Uterus (tissue), 3 donors: ENCODE measurements at regions not wholly inside any gene's neighbourhood (a gene's known extent, or its start where the extent isn't known, plus 50 kb on each side); places are given as distances from the start of the nearest gene placed in this dataset.

Experiments
- DNase-seq, 2 donors: peaks; one replicate each; pipeline ENCODE4 v3.0.0-alpha.2; 2019 to 2020
- H3K27ac ChIP-seq, 2 donors: fragments of 200-600 bp; sonication (generic); 1 replicate in 1 of 2; 2 replicates in 1 of 2; pipeline ENCODE4 v1.5.1; 2016 to 2018
- H3K27me3 ChIP-seq, 2 donors: fragments of 200-600 bp; sonication (generic); one replicate each; pipeline ENCODE4 v1.5.1; 2018 to 2019; ENCODE audit warnings: control low read depth in 1 of 2
- H3K36me3 ChIP-seq, 2 donors: fragments of 200-600 bp; sonication (generic); one replicate each; pipeline ENCODE4 v1.5.1; 2019; ENCODE audit warnings: control low read depth in 1 of 2
- H3K4me1 ChIP-seq, 2 donors: fragments of 200-600 bp; sonication (generic); one replicate each; pipeline ENCODE4 v1.5.1; 2018 to 2019; ENCODE audit warnings: control low read depth in 1 of 2
- H3K4me3 ChIP-seq, 2 donors: fragments of 200-600 bp; sonication (generic); 1 replicate in 1 of 2; 2 replicates in 1 of 2; pipeline ENCODE4 v1.5.1; 2018 to 2019; ENCODE audit warnings: mild to moderate bottlenecking in 1 of 2
- H3K9me3 ChIP-seq, 2 donors: fragments of 200-600 bp; sonication (generic); one replicate each; pipeline ENCODE4 v1.5.1; 2019; ENCODE audit warnings: control low read depth in 1 of 2
- POLR2A ChIP-seq, 2 donors: fragments of 450-650 bp; IDR thresholded peaks; one replicate each; pipeline ENCODE4 v1.6.1; 2016; ENCODE audit warnings: antibody characterized with exemption in 2 of 2, mild to moderate bottlenecking in 1 of 2, moderate library complexity in 1 of 2
- intact Hi-C: fragments of 100-400 bp; cut with DNase I; formaldehyde crosslinking; loops from one replicate; pipeline ENCODE4 v1.15.1; 2023; ENCODE audit warnings: low total_unique reads
- TF ChIP-seq, protein P1 (sequence below), 4 experiments: fragments of 200-600 bp in 2 of 4; fragments of 450-650 bp in 2 of 4; sonication (generic) in 2 of 4; IDR thresholded peaks; one replicate each; pipeline ENCODE4 v1.5.1; 2016 to 2019; ENCODE audit warnings: antibody characterized with exemption in 4 of 4, mild to moderate bottlenecking in 2 of 4, moderate library complexity in 1 of 4
- donor health status: DM: yes; HTN: yes; CAD: no.

DNA sequence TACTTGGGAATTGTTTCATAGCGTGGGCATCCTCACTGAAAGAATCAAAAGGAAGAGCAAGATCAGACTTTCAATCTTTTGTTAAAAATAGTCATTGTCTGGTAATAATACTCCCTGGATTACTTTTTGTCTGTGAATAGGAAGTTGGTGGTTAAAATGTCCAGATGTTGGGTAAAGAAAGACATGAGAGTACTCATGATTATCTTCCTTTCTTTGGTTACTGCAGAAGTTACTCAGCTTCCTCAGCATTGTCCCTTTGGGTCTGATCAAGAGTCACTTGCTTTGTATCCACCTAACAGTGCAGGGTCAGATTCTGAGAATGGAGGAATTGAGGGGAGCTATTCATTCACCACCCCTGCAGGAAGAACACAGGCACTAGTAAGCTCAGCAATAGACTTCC lies 54.6 kb downstream of the RIN2 start:
- TF ChIP-seq, protein P1, sequence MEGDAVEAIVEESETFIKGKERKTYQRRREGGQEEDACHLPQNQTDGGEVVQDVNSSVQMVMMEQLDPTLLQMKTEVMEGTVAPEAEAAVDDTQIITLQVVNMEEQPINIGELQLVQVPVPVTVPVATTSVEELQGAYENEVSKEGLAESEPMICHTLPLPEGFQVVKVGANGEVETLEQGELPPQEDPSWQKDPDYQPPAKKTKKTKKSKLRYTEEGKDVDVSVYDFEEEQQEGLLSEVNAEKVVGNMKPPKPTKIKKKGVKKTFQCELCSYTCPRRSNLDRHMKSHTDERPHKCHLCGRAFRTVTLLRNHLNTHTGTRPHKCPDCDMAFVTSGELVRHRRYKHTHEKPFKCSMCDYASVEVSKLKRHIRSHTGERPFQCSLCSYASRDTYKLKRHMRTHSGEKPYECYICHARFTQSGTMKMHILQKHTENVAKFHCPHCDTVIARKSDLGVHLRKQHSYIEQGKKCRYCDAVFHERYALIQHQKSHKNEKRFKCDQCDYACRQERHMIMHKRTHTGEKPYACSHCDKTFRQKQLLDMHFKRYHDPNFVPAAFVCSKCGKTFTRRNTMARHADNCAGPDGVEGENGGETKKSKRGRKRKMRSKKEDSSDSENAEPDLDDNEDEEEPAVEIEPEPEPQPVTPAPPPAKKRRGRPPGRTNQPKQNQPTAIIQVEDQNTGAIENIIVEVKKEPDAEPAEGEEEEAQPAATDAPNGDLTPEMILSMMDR (IDR thresholded peaks at IDR 0.05), result no peak
- TF ChIP-seq POLR2A (IDR thresholded peaks at IDR 0.05), result no peak
- peak overlapping the region in 1 of 2 donors; percentile 80 for H3K27ac ChIP-seq

DNA sequence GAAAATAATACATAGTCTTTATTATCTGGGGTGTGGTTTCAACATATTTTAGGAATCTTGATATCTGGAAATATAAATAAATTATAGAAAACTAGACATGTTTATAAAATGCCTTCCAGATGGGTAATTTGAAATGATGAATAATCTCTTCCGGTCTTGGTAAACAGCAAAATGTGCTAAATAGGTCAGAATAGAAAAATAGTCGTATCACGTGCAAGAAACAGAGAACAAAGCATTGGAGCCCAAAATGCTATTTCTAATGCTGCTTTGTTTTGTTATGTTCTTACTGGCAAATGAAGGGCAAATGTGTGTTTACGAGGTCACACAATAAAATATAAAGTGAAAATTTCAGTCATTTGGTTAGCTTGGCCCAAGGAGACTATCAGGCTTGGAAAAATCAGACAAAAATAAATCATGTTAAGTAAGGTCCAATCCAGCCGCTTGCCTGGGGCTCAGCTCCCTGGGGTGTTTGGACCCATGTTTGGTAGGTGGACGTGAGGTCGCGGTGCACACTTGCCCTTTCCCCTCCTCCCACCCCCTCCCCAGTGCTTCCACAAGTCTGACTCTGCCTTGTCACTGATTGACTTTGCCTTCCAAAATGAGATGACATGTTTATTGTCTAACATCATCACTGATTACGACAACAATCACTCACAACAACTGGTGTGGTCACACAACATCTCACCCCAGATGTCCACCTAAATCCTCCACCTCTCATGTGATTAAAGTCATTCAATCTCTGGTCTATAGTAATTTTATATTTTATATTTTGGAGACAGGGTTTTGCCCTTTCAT lies 56.0 kb downstream of the RIN2 start:
- TF ChIP-seq POLR2A (IDR thresholded peaks at IDR 0.05), result no peak
- TF ChIP-seq, protein P1 (IDR thresholded peaks at IDR 0.05), result no peak
- DNase-seq, result no peak

More for the DNA sequence above, 54.6 kb downstream of the RIN2 start:
- Histone ChIP-seq H3K4me3 (no peak overlapping the region), H3K36me3 (no peaks in the 10 kb centered on the region), H3K27me3 (no peaks in the 10 kb centered on the region), H3K9me3 (no peaks in the 10 kb centered on the region), H3K4me1 (peaks cover 6 to 18% of the 10 kb centered on the region in 2 donors)
- DNase-seq, result no peak
- intact Hi-C loops, result loop anchor here (10.0 kb wide), 1 partner anchor 182 kb away; no protein-coding TSS in a partner anchor

GRCh38 chr20:19815553-19815991 lies 57.5 kb downstream of the RIN2 start:
- H3K9me3 ChIP-seq, result no peaks in the 10 kb centered on the region
- no peak overlapping the region for H3K4me3 ChIP-seq
- TF ChIP-seq, protein P1 (IDR thresholded peaks at IDR 0.05), result peak in 1 of 4 experiments; percentile 21
- no peak for TF ChIP-seq POLR2A (IDR thresholded peaks at IDR 0.05)
- DNase-seq, result peak in 1 of 2 donors; percentile 52
- peaks cover 6 to 18% of the 10 kb centered on the region in 2 donors for H3K4me1 ChIP-seq
- H3K27me3 ChIP-seq, result no peaks in the 10 kb centered on the region
- intact Hi-C loops, result loop anchor here (10.0 kb wide), 1 partner anchor 179 kb away; no protein-coding TSS in a partner anchor
- H3K27ac ChIP-seq, result peak overlapping the region; percentile 44 to 80
- H3K36me3 ChIP-seq, result no peaks in the 10 kb centered on the region

More for the DNA sequence above, 56.0 kb downstream of the RIN2 start:
- Histone ChIP-seq H3K27ac (peak overlapping the region; percentile 44 to 80), H3K9me3 (no peaks in the 10 kb centered on the region), H3K27me3 (no peaks in the 10 kb centered on the region), H3K36me3 (no peaks in the 10 kb centered on the region), H3K4me3 (no peak overlapping the region), H3K4me1 (peaks cover 6 to 18% of the 10 kb centered on the region in 2 donors)
- intact Hi-C loops, result loop anchor here (10.0 kb wide), 1 partner anchor 181 kb away; no protein-coding TSS in a partner anchor

GRCh38 chr20:19816386-19816785 lies 58.3 kb downstream of the RIN2 start:
- Histone ChIP-seq H3K4me3 (no peak overlapping the region), H3K27me3 (no peaks in the 10 kb centered on the region), H3K4me1 (peaks cover 6 to 18% of the 10 kb centered on the region in 2 donors), H3K9me3 (no peaks in the 10 kb centered on the region), H3K36me3 (no peaks in the 10 kb centered on the region), H3K27ac (peak overlapping the region in 1 of 2 donors; percentile 80)
- intact Hi-C loops, result loop anchor here (10.0 kb wide), 1 partner anchor 178 kb away; no protein-coding TSS in a partner anchor
- TF ChIP-seq, protein P1 (IDR thresholded peaks at IDR 0.05), result no peak
- no peak for TF ChIP-seq POLR2A (IDR thresholded peaks at IDR 0.05)
- no peak for DNase-seq

DNA sequence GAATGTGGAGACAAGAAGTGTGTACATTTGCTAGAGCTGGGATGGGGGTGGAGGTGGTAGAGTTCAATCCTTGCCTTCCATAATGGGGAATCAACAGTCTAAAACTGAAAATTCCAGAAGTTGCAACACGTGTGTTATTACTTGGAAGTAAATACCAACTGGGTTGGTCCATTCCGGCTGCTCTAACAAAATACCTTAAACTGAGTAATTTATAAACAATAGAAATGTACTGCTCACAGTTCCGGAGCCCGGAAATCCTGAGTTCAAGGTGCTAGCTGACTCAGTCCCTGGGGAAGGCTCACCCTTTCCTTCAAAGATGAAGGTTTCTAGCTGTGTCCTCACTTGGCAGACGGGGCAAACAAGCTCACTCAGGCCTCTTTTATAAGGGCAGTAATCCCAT lies 59.0 kb downstream of the RIN2 start:
- H3K36me3 ChIP-seq, result no peaks in the 10 kb centered on the region
- no peaks in the 10 kb centered on the region for H3K27me3 ChIP-seq
- H3K27ac ChIP-seq, result no peak overlapping the region
- H3K9me3 ChIP-seq, result no peaks in the 10 kb centered on the region
- no peak overlapping the region for H3K4me3 ChIP-seq
- TF ChIP-seq, protein P1 (IDR thresholded peaks at IDR 0.05), result no peak
- TF ChIP-seq POLR2A (IDR thresholded peaks at IDR 0.05), result no peak
- H3K4me1 ChIP-seq, result peaks cover 6 to 18% of the 10 kb centered on the region in 2 donors
- DNase-seq, result peak in 1 of 2 donors; percentile 61
- intact Hi-C loops, result loop anchor here (10.0 kb wide), 1 partner anchor 178 kb away; no protein-coding TSS in a partner anchor
